IMR-90 (cell line): ENCODE measurements at regions not wholly inside any gene's neighbourhood (a gene's known extent, or its start where the extent isn't known, plus 50 kb on each side); places are given as distances from the start of the nearest gene placed in this dataset.

Experiments used
- ATAC-seq: fragments of 200-7000 bp; cut with Tn5 transposase; 2 replicates; pipeline ENCODE4 v1.9.1; 2020; ENCODE audit warnings: low read depth, mild to moderate bottlenecking, moderate library complexity
- BruUV-seq: library from RNA; stranded (reverse); fragments of 400-500 nt; replicated peaks from 2 replicates; lab custom pipeline; 2021; lab: Mats Ljungman, UMichigan
- CTCF ChIA-PET: fragments of 300-600 bp; formaldehyde crosslinking; extraction: SDS; loops from one replicate; lab custom pipeline; 2021; ENCODE audit warnings: antibody characterized with exemption; lab: Yijun Ruan, JAX
- POLR2A ChIA-PET: fragments of 300-600 bp; sonication (Branson Sonifier 250); formaldehyde crosslinking; loops from one replicate; lab custom pipeline; 2022; ENCODE audit warnings: antibody characterized with exemption; ENCODE audit not compliant: unreplicated experiment; lab: Charles Lee
- DNase-seq: peaks from one replicate; pipeline ENCODE4 v3.0.0; 2013
- H2AFZ ChIP-seq: replicated peaks from 2 replicates; pipeline ENCODE3; 2013; ENCODE audit warnings: low read length, mild to moderate bottlenecking; ENCODE audit not compliant: poor library complexity
- H2AK5ac ChIP-seq: 2 replicates; pipeline ENCODE4 v1.6.1; 2013; ENCODE audit warnings: low read depth, low read length, inconsistent platforms
- H2AK9ac ChIP-seq: replicated peaks from 2 replicates; pipeline ENCODE3; 2013; ENCODE audit warnings: mild to moderate bottlenecking, low read depth, low read length, moderate library complexity; ENCODE audit not compliant: poor library complexity
- H2BK120ac ChIP-seq: 2 replicates; pipeline ENCODE4 v1.6.1; 2013; ENCODE audit warnings: low read depth, low read length, inconsistent platforms
- H2BK15ac ChIP-seq: 3 replicates; pipeline ENCODE4 v1.6.1; 2013; ENCODE audit warnings: low read depth, low read length, inconsistent platforms
- H2BK20ac ChIP-seq: 2 replicates; pipeline ENCODE4 v1.6.1; 2013; ENCODE audit warnings: low read depth, mild to moderate bottlenecking, inconsistent platforms, low read length, moderate library complexity
- H2BK5ac ChIP-seq: 2 replicates; pipeline ENCODE4 v1.6.1; 2013; ENCODE audit warnings: mild to moderate bottlenecking, low read depth, low read length, inconsistent platforms; ENCODE audit not compliant: poor library complexity, severe bottlenecking
- H3K14ac ChIP-seq: replicated peaks from 2 replicates; pipeline ENCODE4 v1.6.1; 2013; ENCODE audit warnings: low read depth, low read length, inconsistent platforms
- H3K18ac ChIP-seq: 2 replicates; pipeline ENCODE4 v1.6.1; 2013; ENCODE audit warnings: low read depth, low read length, control low read depth
- H3K23ac ChIP-seq: 2 replicates; pipeline ENCODE4 v1.6.1; 2013; ENCODE audit warnings: low read depth, low read length, inconsistent platforms
- H3K27ac ChIP-seq: 2 replicates; pipeline ENCODE4 v1.5.1; 2013; ENCODE audit warnings: mild to moderate bottlenecking, control low read depth, low read length; ENCODE audit not compliant: insufficient read depth
- H3K27me3 ChIP-seq: 2 replicates; pipeline ENCODE4 v1.6.1; 2013; ENCODE audit warnings: low read length; ENCODE audit not compliant: control insufficient read depth, insufficient read depth
- H3K36me3 ChIP-seq: 2 replicates; pipeline ENCODE4 v1.6.1; 2013; ENCODE audit warnings: low read length, mixed read lengths; ENCODE audit not compliant: control insufficient read depth, insufficient read depth
- H3K4ac ChIP-seq: 2 replicates; pipeline ENCODE4 v1.6.1; 2013; ENCODE audit warnings: low read depth, low read length, inconsistent platforms
- H3K4me1 ChIP-seq: 2 replicates; pipeline ENCODE4 v1.6.1; 2013; ENCODE audit warnings: low read length, mixed read lengths; ENCODE audit not compliant: control insufficient read depth, insufficient read depth
- H3K4me2 ChIP-seq: 2 replicates; pipeline ENCODE4 v1.6.1; 2013; ENCODE audit warnings: low read depth, mild to moderate bottlenecking, control low read depth, low read length, moderate library complexity
- H3K4me3 ChIP-seq: 2 replicates; pipeline ENCODE4 v1.5.1; 2013; ENCODE audit warnings: low read depth, mild to moderate bottlenecking, control low read depth, low read length, moderate library complexity; ENCODE audit not compliant: insufficient read depth
- H3K56ac ChIP-seq: 2 replicates; pipeline ENCODE4 v1.6.1; 2013; ENCODE audit warnings: low read length, inconsistent platforms; ENCODE audit not compliant: insufficient read depth; ENCODE audit errors: extremely low read depth
- H3K79me1 ChIP-seq, 2 experiments: 2 replicates each; pipeline ENCODE4 v1.6.1; 2013; ENCODE audit warnings: low read length in 2 of 2, inconsistent platforms in 1 of 2, low read depth in 1 of 2
- H3K9ac ChIP-seq: 2 replicates; pipeline ENCODE4 v1.6.1; 2013; ENCODE audit warnings: low read depth, low read length, control low read depth
- H3K9me1 ChIP-seq: 2 replicates; pipeline ENCODE4 v1.6.1; 2013; ENCODE audit warnings: low read length, inconsistent platforms; ENCODE audit not compliant: insufficient read depth
- H3K9me3 ChIP-seq: 2 replicates; pipeline ENCODE4 v1.6.1; 2013; ENCODE audit warnings: low read length; ENCODE audit not compliant: control insufficient read depth, insufficient read depth
- H4K20me1 ChIP-seq: 2 replicates; pipeline ENCODE4 v1.6.1; 2013; ENCODE audit warnings: low read length, inconsistent platforms; ENCODE audit not compliant: insufficient read depth
- H4K5ac ChIP-seq: 2 replicates; pipeline ENCODE4 v1.6.1; 2013; ENCODE audit warnings: mild to moderate bottlenecking, low read depth, low read length, control low read depth
- H4K8ac ChIP-seq, 2 experiments: 2 replicates each; pipeline ENCODE4 v1.6.1; 2013; ENCODE audit warnings: low read depth in 2 of 2, low read length in 2 of 2, control low read depth in 1 of 2, inconsistent platforms in 1 of 2
- H4K91ac ChIP-seq: 2 replicates; pipeline ENCODE4 v1.6.1; 2013; ENCODE audit warnings: low read depth, low read length, inconsistent platforms; ENCODE audit not compliant: insufficient read depth
- BHLHE40 ChIP-seq: fragments of 150-350 bp; IDR thresholded peaks from 2 replicates; pipeline ENCODE4 v1.6.1; 2016; ENCODE audit warnings: mild to moderate bottlenecking, low read depth, low read length
- CEBPB ChIP-seq: IDR thresholded peaks from 2 replicates; pipeline ENCODE4 v1.6.1; 2012; ENCODE audit warnings: low read depth, low read length, improper control_type of control experiment
- CHD1 ChIP-seq: IDR thresholded peaks from 2 replicates; pipeline ENCODE4 v1.6.1; 2012; ENCODE audit warnings: low read depth, low read length, improper control_type of control experiment
- FOS ChIP-seq: fragments of 150-350 bp; IDR thresholded peaks from 2 replicates; pipeline ENCODE4 v1.6.1; 2016; ENCODE audit warnings: low read depth, low read length
- MAFK ChIP-seq: IDR thresholded peaks from 2 replicates; pipeline ENCODE4 v1.6.1; 2012; ENCODE audit warnings: low read depth, low read length, improper control_type of control experiment
- MAZ ChIP-seq: IDR thresholded peaks from 2 replicates; pipeline ENCODE4 v1.6.1; 2012; ENCODE audit warnings: low read depth, mild to moderate bottlenecking, low read length, improper control_type of control experiment, moderate library complexity, borderline replicate concordance
- MXI1 ChIP-seq: IDR thresholded peaks from 2 replicates; pipeline ENCODE4 v1.6.1; 2012; ENCODE audit warnings: low read depth, mild to moderate bottlenecking, low read length, moderate library complexity, borderline replicate concordance
- NFE2L2 ChIP-seq: fragments of 150-350 bp; IDR thresholded peaks from 2 replicates; pipeline ENCODE4 v1.6.1; 2016; ENCODE audit warnings: low read depth, mild to moderate bottlenecking, low read length
- POLR2A ChIP-seq: IDR thresholded peaks from 2 replicates; pipeline ENCODE4 v1.6.1; 2012; ENCODE audit warnings: mild to moderate bottlenecking, low read depth, low read length
- RAD21 ChIP-seq: IDR thresholded peaks from 2 replicates; pipeline ENCODE4 v1.6.1; 2012; ENCODE audit warnings: low read length, improper control_type of control experiment
- RCOR1 ChIP-seq: IDR thresholded peaks from 2 replicates; pipeline ENCODE4 v1.6.1; 2012; ENCODE audit warnings: mild to moderate bottlenecking, low read length, improper control_type of control experiment; ENCODE audit not compliant: insufficient replicate concordance
- RFX5 ChIP-seq: IDR thresholded peaks from 2 replicates; pipeline ENCODE4 v1.8.0; 2012; ENCODE audit warnings: low read depth, mild to moderate bottlenecking, low read length, moderate library complexity
- SMC3 ChIP-seq: fragments of 150-350 bp; IDR thresholded peaks from 2 replicates; pipeline ENCODE4 v1.6.1; 2016; ENCODE audit warnings: low read depth, mild to moderate bottlenecking, antibody characterized with exemption, low read length, moderate library complexity
- WGBS, 2 experiments: methylation state at CpG; one replicate each; pipeline versions ENCODE4 v1.1.5 to v1.1.7; 2013; ENCODE audit warnings: missing lambda C conversion rate in 2 of 2; ENCODE audit not compliant: insufficient read length in 1 of 2; ENCODE audit errors: extremely low coverage in 2 of 2; 5-methylcytosine and 5-hydroxymethylcytosine counted together
- dilution Hi-C: fragments of 300-500 bp; cut with HindIII; formaldehyde crosslinking; loops from one replicate; pipeline ENCODE4 v1.14.3; 2018; ENCODE audit warnings: low sequenced_read_pairs; ENCODE audit not compliant: unreplicated experiment
- in situ Hi-C: fragments of 300-500 bp; cut with MboI; formaldehyde crosslinking; loops from 3 replicates; pipeline ENCODE4 v1.14.3; 2019; ENCODE audit warnings: low sequenced_read_pairs, inconsistent platforms, mixed read lengths
- intact Hi-C: fragments of 100-400 bp; cut with micrococcal nuclease; formaldehyde crosslinking; loops from 2 replicates; pipeline ENCODE4 v1.10.0; 2022
- TF ChIP-seq, protein P1 (sequence below): fragments of 150-350 bp; IDR thresholded peaks from 2 replicates; pipeline ENCODE4 v1.6.1; 2016; ENCODE audit warnings: low read depth, mild to moderate bottlenecking, low read length, moderate library complexity, borderline replicate concordance
- TF ChIP-seq, protein P2 (sequence below): conservative IDR thresholded peaks from 2 replicates; pipeline ENCODE4 v1.5.1; 2012; ENCODE audit warnings: mild to moderate bottlenecking, low read depth, low read length, improper control_type of control experiment
- TF ChIP-seq, protein P3 (sequence below): fragments of 150-350 bp; IDR thresholded peaks from 2 replicates; pipeline ENCODE4 v1.6.1; 2017; ENCODE audit warnings: mild to moderate bottlenecking, antibody characterized with exemption, low read length, low read depth

DNA sequence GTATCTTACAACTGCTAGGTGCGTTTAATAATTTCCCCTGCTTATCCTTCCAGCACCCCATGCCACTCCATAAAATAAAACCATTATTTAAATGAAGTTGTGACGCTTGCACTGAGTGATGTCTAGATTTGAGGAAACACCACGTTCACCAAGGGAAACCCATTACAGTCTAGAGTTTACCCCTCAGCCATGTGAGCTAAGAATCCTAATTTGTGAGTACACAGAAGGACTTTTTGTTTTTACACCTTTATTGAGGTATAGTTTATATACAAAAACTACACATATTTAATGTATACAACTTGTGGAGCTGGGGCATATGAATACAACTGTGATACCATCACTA, 326.8 kb downstream of the RAPGEF2 start:
- Histone ChIP-seq H3K4me3 (no peak overlapping the region), H3K23ac (no peak overlapping the region), H3K18ac (no peak overlapping the region), H2AK9ac (no peak overlapping the region), H4K91ac (no peak overlapping the region), H3K4me1 (0 out of 2 replicates have a peak, but pooled peaks cover 1% of the 10 kb centered on the region), H2BK5ac (no peak overlapping the region), H4K8ac (no peak overlapping the region), H2AFZ (no peak overlapping the region), H2BK120ac (no peak overlapping the region), H4K5ac (no peak overlapping the region), H3K9me3 (no peaks in the 10 kb centered on the region), H2AK5ac (no peak overlapping the region), H3K27me3 (no peaks in the 10 kb centered on the region), H3K9me1 (peaks cover 3% of the 10 kb centered on the region; the same call in 1 of the 2 replicates), H2BK20ac (no peak overlapping the region), H3K27ac (no peak overlapping the region), H3K4ac (no peak overlapping the region), H3K79me1 (no peaks in the 10 kb centered on the region), H3K36me3 (no peaks in the 10 kb centered on the region), H2BK15ac (no peak overlapping the region), H3K9ac (no peak overlapping the region), H3K4me2 (no peak overlapping the region), H3K14ac (no peak overlapping the region), H4K20me1 (no peaks in the 10 kb centered on the region), H3K56ac (no peak overlapping the region)
- ChIA-PET POLR2A (no interaction called here), CTCF (interaction anchor here (1.0 kb wide), 1 partner anchor 11 kb away, joined by 5 read pairs; no protein-coding TSS in a partner anchor)
- TF ChIP-seq FOS, result no peak
- TF ChIP-seq BHLHE40, result no peak
- TF ChIP-seq MAFK, result no peak
- no peak for TF ChIP-seq RAD21
- no peak for TF ChIP-seq RFX5
- no peak for TF ChIP-seq CHD1
- TF ChIP-seq, protein P1, sequence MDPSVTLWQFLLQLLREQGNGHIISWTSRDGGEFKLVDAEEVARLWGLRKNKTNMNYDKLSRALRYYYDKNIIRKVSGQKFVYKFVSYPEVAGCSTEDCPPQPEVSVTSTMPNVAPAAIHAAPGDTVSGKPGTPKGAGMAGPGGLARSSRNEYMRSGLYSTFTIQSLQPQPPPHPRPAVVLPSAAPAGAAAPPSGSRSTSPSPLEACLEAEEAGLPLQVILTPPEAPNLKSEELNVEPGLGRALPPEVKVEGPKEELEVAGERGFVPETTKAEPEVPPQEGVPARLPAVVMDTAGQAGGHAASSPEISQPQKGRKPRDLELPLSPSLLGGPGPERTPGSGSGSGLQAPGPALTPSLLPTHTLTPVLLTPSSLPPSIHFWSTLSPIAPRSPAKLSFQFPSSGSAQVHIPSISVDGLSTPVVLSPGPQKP, result no peak
- TF ChIP-seq SMC3, result no peak
- no peak for TF ChIP-seq MAZ
- no peak for TF ChIP-seq CEBPB
- no peak for TF ChIP-seq RCOR1
- TF ChIP-seq, protein P2, sequence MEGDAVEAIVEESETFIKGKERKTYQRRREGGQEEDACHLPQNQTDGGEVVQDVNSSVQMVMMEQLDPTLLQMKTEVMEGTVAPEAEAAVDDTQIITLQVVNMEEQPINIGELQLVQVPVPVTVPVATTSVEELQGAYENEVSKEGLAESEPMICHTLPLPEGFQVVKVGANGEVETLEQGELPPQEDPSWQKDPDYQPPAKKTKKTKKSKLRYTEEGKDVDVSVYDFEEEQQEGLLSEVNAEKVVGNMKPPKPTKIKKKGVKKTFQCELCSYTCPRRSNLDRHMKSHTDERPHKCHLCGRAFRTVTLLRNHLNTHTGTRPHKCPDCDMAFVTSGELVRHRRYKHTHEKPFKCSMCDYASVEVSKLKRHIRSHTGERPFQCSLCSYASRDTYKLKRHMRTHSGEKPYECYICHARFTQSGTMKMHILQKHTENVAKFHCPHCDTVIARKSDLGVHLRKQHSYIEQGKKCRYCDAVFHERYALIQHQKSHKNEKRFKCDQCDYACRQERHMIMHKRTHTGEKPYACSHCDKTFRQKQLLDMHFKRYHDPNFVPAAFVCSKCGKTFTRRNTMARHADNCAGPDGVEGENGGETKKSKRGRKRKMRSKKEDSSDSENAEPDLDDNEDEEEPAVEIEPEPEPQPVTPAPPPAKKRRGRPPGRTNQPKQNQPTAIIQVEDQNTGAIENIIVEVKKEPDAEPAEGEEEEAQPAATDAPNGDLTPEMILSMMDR, result no peak
- TF ChIP-seq, protein P3, sequence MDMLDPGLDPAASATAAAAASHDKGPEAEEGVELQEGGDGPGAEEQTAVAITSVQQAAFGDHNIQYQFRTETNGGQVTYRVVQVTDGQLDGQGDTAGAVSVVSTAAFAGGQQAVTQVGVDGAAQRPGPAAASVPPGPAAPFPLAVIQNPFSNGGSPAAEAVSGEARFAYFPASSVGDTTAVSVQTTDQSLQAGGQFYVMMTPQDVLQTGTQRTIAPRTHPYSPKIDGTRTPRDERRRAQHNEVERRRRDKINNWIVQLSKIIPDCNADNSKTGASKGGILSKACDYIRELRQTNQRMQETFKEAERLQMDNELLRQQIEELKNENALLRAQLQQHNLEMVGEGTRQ, result no peak
- TF ChIP-seq POLR2A, result no peak
- no peak for TF ChIP-seq MXI1
- TF ChIP-seq NFE2L2, result no peak
- no TSS peak for BruUV-seq
- ATAC-seq (no peak), DNase-seq (no peak)
- intact Hi-C loops (no loop called here), in situ Hi-C loops (no loop called here), dilution Hi-C loops (no loop called here)
- no CpG with 5 or more reads among the region's 3 CpGs for WGBS, 2 experiments
